Lower leg skin (tissue), 4 donors: ENCODE measurements at regions not wholly inside any gene's neighbourhood (a gene's known extent, or its start where the extent isn't known, plus 50 kb on each side); places are given as distances from the start of the nearest gene placed in this dataset.
A peak's percentile ranks its signal among the peaks of the same experiment; 100 is the strongest.

Source experiments
- DNase-seq, 2 donors: peaks; one replicate each; pipeline ENCODE4 v3.0.0-alpha.2; 2019; ENCODE audit warnings: low spot score in 2 of 2
- H3K4me3 ChIP-seq: fragments of 200-600 bp; sonication (generic); 2 replicates; pipeline ENCODE4 v1.5.1; 2017; ENCODE audit warnings: mild to moderate bottlenecking, low read depth; ENCODE audit not compliant: poor library complexity, severe bottlenecking
- CTCF ChIP-seq, 3 donors: fragments of 450-650 bp; IDR thresholded peaks; one replicate each; pipeline ENCODE4 v1.5.1; 2016; ENCODE audit warnings: antibody characterized with exemption in 3 of 3, mild to moderate bottlenecking in 3 of 3, moderate library complexity in 2 of 3
- POLR2A ChIP-seq, 2 donors: fragments of 450-650 bp; IDR thresholded peaks; one replicate each; pipeline ENCODE4 v1.6.1; 2016 to 2017; ENCODE audit warnings: antibody characterized with exemption in 2 of 2, mild to moderate bottlenecking in 1 of 2, moderate library complexity in 1 of 2
- WGBS, 2 donors: methylation state at CpG; one replicate each; pipeline ENCODE4 v1.1.5; 2018; 5-methylcytosine and 5-hydroxymethylcytosine counted together
- intact Hi-C: fragments of 100-400 bp; cut with DNase I; formaldehyde crosslinking; loops from one replicate; pipeline ENCODE4 v1.15.0; 2023; ENCODE audit warnings: low total_unique reads

- no peak overlapping the region for H3K4me3 ChIP-seq
- TF ChIP-seq POLR2A (IDR thresholded peaks at IDR 0.05) = no peak
- TF ChIP-seq CTCF (IDR thresholded peaks at IDR 0.05) = no peak
- DNase-seq = no peak
- intact Hi-C loops = no loop called here
Observed at GRCh38 chrX:39145859-39146258, 344.6 kb downstream of the MID1IP1 start.

- intact Hi-C loops = loop anchor here (10.0 kb wide), 1 partner anchor 395 kb away; no protein-coding TSS in a partner anchor
- TF ChIP-seq CTCF (IDR thresholded peaks at IDR 0.05) (peak in 1 of 3 donors; percentile 32), POLR2A (IDR thresholded peaks at IDR 0.05) (no peak)
- no peak overlapping the region for H3K4me3 ChIP-seq
- DNase-seq = peak; percentile 51 to 95
- WGBS, 2 donors = 8 to 14% methylated on average over 8 of the region's 8 CpGs
Observed at GRCh38 chrX:39149761-39150160, 348.5 kb downstream of the MID1IP1 start.

GRCh38 chrX:39150220-39150619 is 349.0 kb downstream of the MID1IP1 start:
- intact Hi-C loops = loop anchor here (10.0 kb wide), 1 partner anchor 395 kb away; no protein-coding TSS in a partner anchor
- 61 to 69% methylated on average over 5 of the region's 5 CpGs for WGBS, 2 donors
- TF ChIP-seq CTCF (IDR thresholded peaks at IDR 0.05) (no peak), POLR2A (IDR thresholded peaks at IDR 0.05) (no peak)
- no peak overlapping the region for H3K4me3 ChIP-seq
- DNase-seq = no peak

- 64 to 79% methylated on average over 5 of the region's 5 CpGs for WGBS, 2 donors
- intact Hi-C loops = loop anchor here (10.0 kb wide), 1 partner anchor 396 kb away; no protein-coding TSS in a partner anchor
Observed at GRCh38 chrX:39150621-39151020, 349.4 kb downstream of the MID1IP1 start.

GRCh38 chrX:39152106-39152649 is 350.9 kb downstream of the MID1IP1 start:
- intact Hi-C loops = loop anchor here (10.0 kb wide), 1 partner anchor 397 kb away; no protein-coding TSS in a partner anchor
- TF ChIP-seq POLR2A (IDR thresholded peaks at IDR 0.05) = no peak
- no peak for TF ChIP-seq CTCF (IDR thresholded peaks at IDR 0.05)
- no peak overlapping the region for H3K4me3 ChIP-seq
- DNase-seq = no peak
- WGBS, 2 donors = 26 to 68% methylated on average over 5 to 7 of the region's 7 CpGs

More at GRCh38 chrX:39150621-39151020, 349.4 kb downstream of the MID1IP1 start:
- DNase-seq = no peak
- no peak for TF ChIP-seq POLR2A (IDR thresholded peaks at IDR 0.05)
- no peak for TF ChIP-seq CTCF (IDR thresholded peaks at IDR 0.05)
- no peak overlapping the region for H3K4me3 ChIP-seq

GRCh38 chrX:39156051-39156450 is 354.8 kb downstream of the MID1IP1 start:
- intact Hi-C loops = loop anchor here (5.0 to 10.0 kb wide), 2 partner anchors 401 to 1331 kb away; no protein-coding TSS in a partner anchor
- no peak overlapping the region for H3K4me3 ChIP-seq
- TF ChIP-seq CTCF (IDR thresholded peaks at IDR 0.05) = no peak
- no peak for DNase-seq
